NT2/D1 (cell line): ENCODE measurements at regions not wholly inside any gene's neighbourhood (a gene's known extent, or its start where the extent isn't known, plus 50 kb on each side); places are given as distances from the start of the nearest gene placed in this dataset.

Experiments used
- SUZ12 ChIP-seq: IDR thresholded peaks from 2 replicates; pipeline ENCODE4 v1.6.1; 2011; ENCODE audit not compliant: insufficient read length, insufficient read depth; ENCODE audit errors: extremely low read depth
- YY1 ChIP-seq: IDR thresholded peaks from 2 replicates; pipeline ENCODE4 v1.6.1; 2011; ENCODE audit not compliant: insufficient read length, insufficient read depth

- TF ChIP-seq SUZ12 (no peak), YY1 (no peak)
Measured at GRCh38 chr12:126776026-126776655, 1490.8 kb upstream of the TMEM132C start.
